ENCODE measurements at regions not wholly inside any gene's neighbourhood (a gene's known extent, or its start where the extent isn't known, plus 50 kb on each side); places are given as distances from the start of the nearest gene placed in this dataset.

DNA sequence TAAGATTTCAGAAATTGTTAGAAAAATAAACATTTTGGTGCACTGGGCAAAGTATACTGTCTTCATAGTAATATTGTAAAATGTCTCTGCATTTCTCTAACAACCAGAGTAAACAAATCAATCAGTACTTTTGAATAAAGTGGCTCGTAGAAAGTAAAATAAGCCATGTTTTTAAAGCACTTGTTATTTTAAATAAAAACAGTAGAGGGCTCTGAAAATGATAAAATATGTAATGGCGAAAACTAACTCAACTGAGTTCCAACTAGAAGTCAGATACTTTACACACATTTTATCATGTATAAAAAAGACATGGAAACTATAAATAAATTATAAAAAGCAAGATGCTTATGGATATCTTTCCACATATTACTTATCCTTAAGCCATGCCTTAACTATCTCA, 1134.4 kb downstream of the PDHA2 start:
- no peak for DNase-seq (ENCODE audit: low read depth, low spot score)
- ChIA-PET POLR2A (no interaction called here), CTCF (no interaction called here)
- Histone ChIP-seq H3K4me1 (ENCODE audit: control insufficient read depth, insufficient read depth, low read length) (no peaks in the 10 kb centered on the region), H3K27ac (ENCODE audit: low read length) (no peak overlapping the region), H3K4me3 (ENCODE audit: low read depth in 2 of 2, low read length in 2 of 2) (no peak overlapping the region), H3K9me3 (ENCODE audit: control insufficient read depth, insufficient read depth, low read depth, low read length) (no peaks in the 10 kb centered on the region), H3K36me3 (ENCODE audit: control insufficient read depth, insufficient read depth, low read length) (no peaks in the 10 kb centered on the region), H3K27me3 (ENCODE audit: control insufficient read depth, insufficient read depth, low read length) (no peaks in the 10 kb centered on the region)
- ATAC-seq = no peak
- BruUV-seq (replicated peaks) = no TSS peak
- intact Hi-C loops (cut with micrococcal nuclease; ENCODE audit: unreplicated experiment) = no loop called here
- in situ Hi-C loops (cut with HindIII; ENCODE audit: low pct_unique_long_range_greater_than_20kb, low sequenced_read_pairs) = no loop called here
- TF ChIP-seq TCF7L2 (IDR thresholded peaks at IDR 0.05; ENCODE audit: low read depth, low read length) = no peak
- TF ChIP-seq, protein P1, sequence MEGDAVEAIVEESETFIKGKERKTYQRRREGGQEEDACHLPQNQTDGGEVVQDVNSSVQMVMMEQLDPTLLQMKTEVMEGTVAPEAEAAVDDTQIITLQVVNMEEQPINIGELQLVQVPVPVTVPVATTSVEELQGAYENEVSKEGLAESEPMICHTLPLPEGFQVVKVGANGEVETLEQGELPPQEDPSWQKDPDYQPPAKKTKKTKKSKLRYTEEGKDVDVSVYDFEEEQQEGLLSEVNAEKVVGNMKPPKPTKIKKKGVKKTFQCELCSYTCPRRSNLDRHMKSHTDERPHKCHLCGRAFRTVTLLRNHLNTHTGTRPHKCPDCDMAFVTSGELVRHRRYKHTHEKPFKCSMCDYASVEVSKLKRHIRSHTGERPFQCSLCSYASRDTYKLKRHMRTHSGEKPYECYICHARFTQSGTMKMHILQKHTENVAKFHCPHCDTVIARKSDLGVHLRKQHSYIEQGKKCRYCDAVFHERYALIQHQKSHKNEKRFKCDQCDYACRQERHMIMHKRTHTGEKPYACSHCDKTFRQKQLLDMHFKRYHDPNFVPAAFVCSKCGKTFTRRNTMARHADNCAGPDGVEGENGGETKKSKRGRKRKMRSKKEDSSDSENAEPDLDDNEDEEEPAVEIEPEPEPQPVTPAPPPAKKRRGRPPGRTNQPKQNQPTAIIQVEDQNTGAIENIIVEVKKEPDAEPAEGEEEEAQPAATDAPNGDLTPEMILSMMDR (IDR thresholded peaks at IDR 0.05) = no peak
- TF ChIP-seq, protein P2, sequence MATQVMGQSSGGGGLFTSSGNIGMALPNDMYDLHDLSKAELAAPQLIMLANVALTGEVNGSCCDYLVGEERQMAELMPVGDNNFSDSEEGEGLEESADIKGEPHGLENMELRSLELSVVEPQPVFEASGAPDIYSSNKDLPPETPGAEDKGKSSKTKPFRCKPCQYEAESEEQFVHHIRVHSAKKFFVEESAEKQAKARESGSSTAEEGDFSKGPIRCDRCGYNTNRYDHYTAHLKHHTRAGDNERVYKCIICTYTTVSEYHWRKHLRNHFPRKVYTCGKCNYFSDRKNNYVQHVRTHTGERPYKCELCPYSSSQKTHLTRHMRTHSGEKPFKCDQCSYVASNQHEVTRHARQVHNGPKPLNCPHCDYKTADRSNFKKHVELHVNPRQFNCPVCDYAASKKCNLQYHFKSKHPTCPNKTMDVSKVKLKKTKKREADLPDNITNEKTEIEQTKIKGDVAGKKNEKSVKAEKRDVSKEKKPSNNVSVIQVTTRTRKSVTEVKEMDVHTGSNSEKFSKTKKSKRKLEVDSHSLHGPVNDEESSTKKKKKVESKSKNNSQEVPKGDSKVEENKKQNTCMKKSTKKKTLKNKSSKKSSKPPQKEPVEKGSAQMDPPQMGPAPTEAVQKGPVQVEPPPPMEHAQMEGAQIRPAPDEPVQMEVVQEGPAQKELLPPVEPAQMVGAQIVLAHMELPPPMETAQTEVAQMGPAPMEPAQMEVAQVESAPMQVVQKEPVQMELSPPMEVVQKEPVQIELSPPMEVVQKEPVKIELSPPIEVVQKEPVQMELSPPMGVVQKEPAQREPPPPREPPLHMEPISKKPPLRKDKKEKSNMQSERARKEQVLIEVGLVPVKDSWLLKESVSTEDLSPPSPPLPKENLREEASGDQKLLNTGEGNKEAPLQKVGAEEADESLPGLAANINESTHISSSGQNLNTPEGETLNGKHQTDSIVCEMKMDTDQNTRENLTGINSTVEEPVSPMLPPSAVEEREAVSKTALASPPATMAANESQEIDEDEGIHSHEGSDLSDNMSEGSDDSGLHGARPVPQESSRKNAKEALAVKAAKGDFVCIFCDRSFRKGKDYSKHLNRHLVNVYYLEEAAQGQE (IDR thresholded peaks at IDR 0.05; ENCODE audit: insufficient read depth in 1 of 2, low read depth in 2 of 2, low read length in 1 of 2) = no peak

DNA sequence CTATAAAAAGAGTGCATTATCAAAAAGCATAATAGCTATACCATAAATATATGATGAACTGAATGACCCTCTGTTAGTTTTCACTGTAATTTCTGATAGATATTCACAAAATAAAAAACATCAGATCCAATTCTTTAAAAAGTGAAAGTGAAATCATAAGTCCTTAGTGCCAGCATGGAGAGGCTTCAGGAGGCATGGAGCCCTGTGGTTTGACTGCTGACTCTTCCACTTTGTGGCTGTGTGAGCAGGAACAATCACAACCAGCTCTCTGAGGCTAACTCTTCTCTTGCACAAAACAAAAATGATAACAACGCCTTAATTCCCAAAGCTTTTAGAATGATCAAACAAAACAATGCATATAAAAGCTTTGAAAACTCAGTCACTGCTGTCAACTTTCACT, 1143.9 kb downstream of the PDHA2 start:
- no peak overlapping the region for H3K27ac ChIP-seq (ENCODE audit: low read length)
- TF ChIP-seq, protein P1 (IDR thresholded peaks at IDR 0.05) = no peak
- TF ChIP-seq TCF7L2 (IDR thresholded peaks at IDR 0.05; ENCODE audit: low read depth, low read length) (no peak), SIN3A (IDR thresholded peaks at IDR 0.05; ENCODE audit: borderline replicate concordance, insufficient read depth, low read depth, low read length) (no peak), POLR2AphosphoS5 (IDR thresholded peaks at IDR 0.05; ENCODE audit: low read depth, low read length) (no peak)
- TF ChIP-seq, protein P2 (IDR thresholded peaks at IDR 0.05; ENCODE audit: insufficient read depth in 1 of 2, low read depth in 2 of 2, low read length in 1 of 2) = no peak
- no peaks in the 10 kb centered on the region for H3K4me1 ChIP-seq (ENCODE audit: control insufficient read depth, insufficient read depth, low read length)
- H3K27me3 ChIP-seq (ENCODE audit: control insufficient read depth, insufficient read depth, low read length) = no peaks in the 10 kb centered on the region
- ATAC-seq (no peak), DNase-seq (ENCODE audit: low read depth, low spot score) (no peak)
- H3K4me3 ChIP-seq (ENCODE audit: low read depth in 2 of 2, low read length in 2 of 2) = no peak overlapping the region
- no TSS peak for BruUV-seq (replicated peaks)
- intact Hi-C loops (cut with micrococcal nuclease; ENCODE audit: unreplicated experiment) = no loop called here
- H3K9me3 ChIP-seq (ENCODE audit: control insufficient read depth, insufficient read depth, low read depth, low read length) = no peaks in the 10 kb centered on the region
- in situ Hi-C loops (cut with HindIII; ENCODE audit: low pct_unique_long_range_greater_than_20kb, low sequenced_read_pairs) = no loop called here
- H3K36me3 ChIP-seq (ENCODE audit: control insufficient read depth, insufficient read depth, low read length) = no peaks in the 10 kb centered on the region
- POLR2A ChIA-PET = no interaction called here
- CTCF ChIA-PET = no interaction called here

Data from Panc1 (cell line).